Loucy (cell line): ENCODE measurements at regions not wholly inside any gene's neighbourhood (a gene's known extent, or its start where the extent isn't known, plus 50 kb on each side); places are given as distances from the start of the nearest gene placed in this dataset.

Experiments used
- EZH2phosphoT487 ChIP-seq: fragments of 200-600 bp; IDR thresholded peaks from 2 replicates; pipeline ENCODE4 v1.6.1; 2018; ENCODE audit warnings: antibody characterized with exemption, mild to moderate bottlenecking, moderate library complexity, borderline replicate concordance
- TF ChIP-seq, protein P1 (sequence below): fragments of 200-600 bp; sonication (generic); conservative IDR thresholded peaks from 2 replicates; pipeline ENCODE4 v1.5.1; 2014; ENCODE audit warnings: mild to moderate bottlenecking, antibody characterized with exemption, low read length

DNA sequence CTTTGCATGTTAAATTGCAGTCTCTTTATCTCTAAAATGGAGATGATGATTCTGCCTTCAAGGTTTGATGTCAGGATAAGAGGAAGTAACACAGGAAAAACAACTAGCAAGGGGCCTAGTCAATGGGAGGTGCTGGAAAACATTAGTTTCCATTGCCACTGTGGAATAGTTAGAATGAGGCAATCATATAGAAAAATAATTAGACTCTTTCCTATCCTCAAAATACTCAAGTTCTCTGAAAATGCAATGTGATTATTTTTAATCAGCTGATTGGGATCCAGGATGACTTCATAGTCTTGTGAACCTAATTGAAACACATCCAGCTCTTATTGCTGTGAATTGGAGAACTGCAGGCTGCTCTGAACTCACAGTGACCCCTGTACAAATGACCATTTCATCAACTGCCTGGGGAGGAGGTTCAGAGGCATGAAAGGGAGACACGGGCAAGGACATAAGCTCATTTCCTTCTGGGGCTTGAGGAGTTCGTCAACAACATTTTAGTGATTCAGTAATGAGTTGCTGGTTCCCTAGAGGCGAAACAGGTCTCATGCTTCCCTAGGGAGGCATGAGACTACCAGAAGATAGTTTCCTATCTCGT is 422.5 kb downstream of the LPIN1 start:
- TF ChIP-seq, protein P1, sequence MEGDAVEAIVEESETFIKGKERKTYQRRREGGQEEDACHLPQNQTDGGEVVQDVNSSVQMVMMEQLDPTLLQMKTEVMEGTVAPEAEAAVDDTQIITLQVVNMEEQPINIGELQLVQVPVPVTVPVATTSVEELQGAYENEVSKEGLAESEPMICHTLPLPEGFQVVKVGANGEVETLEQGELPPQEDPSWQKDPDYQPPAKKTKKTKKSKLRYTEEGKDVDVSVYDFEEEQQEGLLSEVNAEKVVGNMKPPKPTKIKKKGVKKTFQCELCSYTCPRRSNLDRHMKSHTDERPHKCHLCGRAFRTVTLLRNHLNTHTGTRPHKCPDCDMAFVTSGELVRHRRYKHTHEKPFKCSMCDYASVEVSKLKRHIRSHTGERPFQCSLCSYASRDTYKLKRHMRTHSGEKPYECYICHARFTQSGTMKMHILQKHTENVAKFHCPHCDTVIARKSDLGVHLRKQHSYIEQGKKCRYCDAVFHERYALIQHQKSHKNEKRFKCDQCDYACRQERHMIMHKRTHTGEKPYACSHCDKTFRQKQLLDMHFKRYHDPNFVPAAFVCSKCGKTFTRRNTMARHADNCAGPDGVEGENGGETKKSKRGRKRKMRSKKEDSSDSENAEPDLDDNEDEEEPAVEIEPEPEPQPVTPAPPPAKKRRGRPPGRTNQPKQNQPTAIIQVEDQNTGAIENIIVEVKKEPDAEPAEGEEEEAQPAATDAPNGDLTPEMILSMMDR, result no peak
- TF ChIP-seq EZH2phosphoT487, result no peak
